Stimulated activated naive CD8-positive, alpha-beta T cell treated with anti-CD3 and anti-CD28 coated beads, Interleukin-15, amount 100 ng/mL, for 72 hours (primary cell): ENCODE measurements at regions not wholly inside any gene's neighbourhood (a gene's known extent, or its start where the extent isn't known, plus 50 kb on each side); places are given as distances from the start of the nearest gene placed in this dataset.
"Not testable (repeated sequence)": the region's sequence is repeated elsewhere in the genome, so short reads cannot be mapped to it uniquely, and the experiment has no call there.

Experiments used
- ATAC-seq: fragments of 150-1000 bp; cut with Tn5 transposase; 2 replicates; pipeline ENCODE4 v1.10.0; 2021; ENCODE audit warnings: mild to moderate bottlenecking, moderate library complexity
- DNase-seq, 2 donors: peaks; one replicate each; pipeline ENCODE4 v3.0.0; 2021 to 2022
- H3K27ac Mint-ChIP-seq, 2 donors: one replicate each; pipeline ENCODE4 v1.8.0; 2022; ENCODE audit warnings: mild to moderate bottlenecking in 2 of 2, mixed read lengths in 2 of 2, moderate library complexity in 2 of 2
- H3K27me3 Mint-ChIP-seq: one replicate; pipeline ENCODE4 v1.8.0; 2022; ENCODE audit warnings: mixed read lengths
- H3K4me1 Mint-ChIP-seq: one replicate; pipeline ENCODE4 v1.8.0; 2022; ENCODE audit warnings: mild to moderate bottlenecking, mixed read lengths
- H3K4me3 Mint-ChIP-seq, 2 donors: one replicate each; pipeline ENCODE4 v1.8.0; 2022; ENCODE audit warnings: mild to moderate bottlenecking in 2 of 2, mixed read lengths in 2 of 2, moderate library complexity in 1 of 2
- H3K9me3 Mint-ChIP-seq, 2 donors: one replicate each; pipeline ENCODE4 v1.8.0; 2022; ENCODE audit warnings: mixed read lengths in 2 of 2

DNA sequence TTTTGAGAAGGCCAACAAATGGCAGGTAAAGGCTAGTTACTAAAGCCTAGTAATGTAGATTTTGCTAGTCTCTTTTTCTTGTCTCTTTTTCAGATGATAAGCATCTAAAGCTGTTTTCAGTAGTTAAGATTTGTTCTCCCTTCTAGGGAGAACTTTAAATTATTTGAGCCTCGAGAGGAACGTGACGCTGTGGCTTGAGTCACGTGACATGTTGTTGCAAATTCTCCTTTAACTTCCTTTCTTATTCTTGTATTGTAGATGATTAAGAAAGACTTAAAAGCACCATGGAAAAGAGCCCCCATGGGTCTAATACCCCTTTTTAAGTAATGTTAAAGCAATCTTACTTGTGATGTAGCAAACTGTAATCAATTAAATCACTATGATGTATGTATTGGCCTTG is 2698.7 kb downstream of the PCDH9 start:
- H3K27ac Mint-ChIP-seq: no peak overlapping the region
- H3K4me3 Mint-ChIP-seq: no peak overlapping the region
- H3K9me3 Mint-ChIP-seq: no peaks in the 10 kb centered on the region
- no peaks in the 10 kb centered on the region for H3K4me1 Mint-ChIP-seq
- DNase-seq: no peak
- ATAC-seq: no peak
- H3K27me3 Mint-ChIP-seq: no peaks in the 10 kb centered on the region

DNA sequence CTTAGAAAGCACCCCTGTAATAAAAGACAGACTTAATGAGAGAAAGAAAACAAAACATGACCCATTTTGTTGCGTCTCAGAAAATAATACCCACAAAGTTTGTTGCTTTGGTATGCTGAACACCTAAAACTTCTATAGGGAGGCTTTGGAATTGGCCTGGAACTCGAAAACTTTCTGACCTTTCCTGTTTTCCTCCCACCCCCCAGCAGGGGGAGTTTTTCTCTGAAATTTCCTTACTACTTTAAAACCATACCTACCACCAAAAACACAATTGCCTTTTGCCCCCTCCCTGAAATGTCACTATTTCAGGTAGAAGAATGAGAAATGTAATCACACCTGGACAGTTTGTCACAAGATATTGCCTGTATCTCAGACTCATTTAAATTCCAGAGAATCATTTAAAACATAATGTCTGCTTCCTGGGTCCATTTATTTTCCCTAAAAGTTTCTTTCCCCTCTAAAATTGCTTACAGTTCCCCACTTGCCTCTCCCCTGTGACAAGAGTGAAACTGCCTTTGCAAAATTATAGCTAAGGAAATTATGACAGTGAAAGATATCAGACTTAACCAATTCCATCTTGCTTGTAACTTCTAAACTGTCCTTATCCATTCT is 2700.2 kb downstream of the PCDH9 start:
- no peak overlapping the region for H3K4me3 Mint-ChIP-seq
- no peaks in the 10 kb centered on the region for H3K4me1 Mint-ChIP-seq
- peaks cover 0 to 6% of the 10 kb centered on the region in 2 donors for H3K9me3 Mint-ChIP-seq
- DNase-seq (no peak), ATAC-seq (no peak)
- H3K27me3 Mint-ChIP-seq: no peaks in the 10 kb centered on the region
- H3K27ac Mint-ChIP-seq: no peak overlapping the region

DNA sequence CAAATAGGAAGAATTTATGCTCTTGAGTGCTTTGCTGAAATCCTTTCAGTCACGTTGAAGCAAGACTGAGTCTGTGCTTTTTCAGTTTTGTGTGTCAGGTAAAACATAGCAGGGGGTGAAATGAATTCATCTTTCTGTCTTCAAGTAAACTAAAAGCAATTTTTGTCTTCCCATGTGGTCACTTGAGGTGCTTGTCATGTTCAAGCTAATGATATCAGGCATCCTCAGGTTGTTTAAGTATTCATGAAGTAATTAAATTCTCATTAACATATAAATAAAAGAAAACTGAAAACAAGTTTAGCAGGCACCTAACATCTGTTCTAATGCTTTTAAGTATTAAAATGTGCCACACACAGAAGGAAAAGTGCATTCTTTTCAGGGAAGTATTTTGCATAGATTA is 2701.3 kb downstream of the PCDH9 start:
- ATAC-seq: no peak
- Mint-ChIP-seq H3K9me3 (peaks cover 0 to 6% of the 10 kb centered on the region in 2 donors), H3K27me3 (no peaks in the 10 kb centered on the region), H3K4me3 (no peak overlapping the region), H3K27ac (no peak overlapping the region), H3K4me1 (no peaks in the 10 kb centered on the region)
- DNase-seq: no peak

DNA sequence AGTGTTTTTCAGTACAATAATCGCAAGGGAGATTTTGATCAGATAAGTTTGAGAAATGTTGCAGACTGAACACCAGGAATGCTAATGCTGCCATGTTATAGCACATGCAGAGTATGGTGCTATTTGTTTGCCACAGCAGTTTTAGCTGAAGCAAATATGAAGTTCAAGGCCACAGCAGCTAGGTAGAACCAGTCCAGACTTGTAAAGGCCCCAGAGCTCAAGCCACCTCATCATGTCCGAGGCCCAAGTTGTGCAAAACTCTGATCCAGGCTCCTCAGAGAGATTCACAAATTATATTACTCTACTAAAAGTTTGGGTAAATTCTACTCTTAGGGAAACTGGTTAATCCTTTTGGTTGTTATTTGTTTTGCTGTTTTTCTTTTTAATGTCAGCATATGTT is 2702.6 kb downstream of the PCDH9 start:
- Mint-ChIP-seq H3K9me3 (peaks cover 1 to 6% of the 10 kb centered on the region in 2 donors), H3K27ac (no peak overlapping the region), H3K4me3 (no peak overlapping the region), H3K27me3 (no peaks in the 10 kb centered on the region), H3K4me1 (no peaks in the 10 kb centered on the region)
- no peak for ATAC-seq
- no peak for DNase-seq

DNA sequence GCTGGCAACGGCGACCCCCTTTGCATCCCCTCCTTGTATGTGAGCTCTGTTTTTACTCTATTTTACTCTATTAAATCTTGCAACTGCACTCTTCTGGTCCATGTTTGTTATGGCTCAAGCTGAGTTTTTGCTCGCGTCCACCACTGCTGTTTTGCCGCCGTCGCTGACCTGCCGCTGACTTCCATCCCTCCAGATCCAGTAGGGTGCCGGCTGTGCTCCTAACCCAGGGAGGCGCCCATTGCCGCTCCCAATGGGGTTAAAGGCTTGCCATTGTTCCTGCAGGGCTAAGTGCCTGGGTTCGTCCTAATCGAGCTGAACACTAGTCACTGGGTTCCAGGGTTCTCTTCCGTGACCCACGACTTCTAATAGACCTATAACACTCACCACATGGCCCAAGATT is 2704.4 kb downstream of the PCDH9 start:
- no peak overlapping the region for H3K27ac Mint-ChIP-seq
- no peaks in the 10 kb centered on the region for H3K27me3 Mint-ChIP-seq
- H3K4me3 Mint-ChIP-seq: no peak overlapping the region
- H3K4me1 Mint-ChIP-seq: no peaks in the 10 kb centered on the region
- H3K9me3 Mint-ChIP-seq: peaks cover 6 to 8% of the 10 kb centered on the region in 2 donors
- no peak for DNase-seq
- ATAC-seq: no peak

DNA sequence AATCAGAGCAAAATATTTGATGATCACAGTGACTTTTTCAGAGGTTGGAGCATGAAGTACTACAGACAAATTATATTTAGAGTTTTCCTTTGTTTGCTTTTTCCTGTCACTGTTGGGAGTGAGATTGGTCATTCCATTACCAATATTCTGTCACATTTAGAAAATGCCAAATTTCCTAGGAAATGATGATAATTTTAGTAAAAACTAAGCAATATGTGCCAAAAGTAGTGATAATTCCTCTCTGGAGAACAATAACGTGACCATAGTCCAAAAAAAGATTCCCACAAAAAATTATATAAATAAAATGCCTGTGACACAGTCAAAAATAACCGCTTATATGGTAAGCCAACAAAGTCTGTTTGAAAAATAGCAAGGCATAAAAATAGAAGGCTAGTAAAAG is 2719.4 kb downstream of the PCDH9 start:
- Mint-ChIP-seq H3K27me3 (no peaks in the 10 kb centered on the region), H3K4me3 (no peak overlapping the region), H3K9me3 (peaks cover 0 to 16% of the 10 kb centered on the region in 2 donors), H3K4me1 (no peaks in the 10 kb centered on the region), H3K27ac (no peak overlapping the region)
- no peak for ATAC-seq
- no peak for DNase-seq

DNA sequence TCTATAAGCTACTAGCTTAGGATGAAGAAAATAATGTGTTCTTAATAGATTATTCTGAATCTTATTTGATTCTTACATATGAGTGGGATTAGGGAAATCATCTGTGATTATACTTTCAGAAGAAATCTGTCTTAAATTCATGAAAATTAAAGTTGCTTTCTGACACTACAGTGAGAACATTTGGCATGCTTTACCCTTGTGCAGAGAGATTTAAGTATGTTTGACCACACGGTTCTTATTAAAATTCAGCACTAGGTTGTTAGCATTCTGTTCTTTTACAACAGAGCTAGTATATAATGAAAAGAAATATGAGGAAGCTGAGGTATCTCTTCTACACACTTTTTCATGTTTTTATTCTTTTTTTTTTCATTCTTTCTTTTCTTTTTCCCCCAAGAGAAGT is 2723.9 kb downstream of the PCDH9 start:
- no peak for DNase-seq
- Mint-ChIP-seq H3K4me3 (no peak overlapping the region), H3K27me3 (no peaks in the 10 kb centered on the region), H3K9me3 (peaks cover 0 to 5% of the 10 kb centered on the region in 2 donors), H3K4me1 (no peaks in the 10 kb centered on the region), H3K27ac (no peak overlapping the region)
- ATAC-seq: no peak

DNA sequence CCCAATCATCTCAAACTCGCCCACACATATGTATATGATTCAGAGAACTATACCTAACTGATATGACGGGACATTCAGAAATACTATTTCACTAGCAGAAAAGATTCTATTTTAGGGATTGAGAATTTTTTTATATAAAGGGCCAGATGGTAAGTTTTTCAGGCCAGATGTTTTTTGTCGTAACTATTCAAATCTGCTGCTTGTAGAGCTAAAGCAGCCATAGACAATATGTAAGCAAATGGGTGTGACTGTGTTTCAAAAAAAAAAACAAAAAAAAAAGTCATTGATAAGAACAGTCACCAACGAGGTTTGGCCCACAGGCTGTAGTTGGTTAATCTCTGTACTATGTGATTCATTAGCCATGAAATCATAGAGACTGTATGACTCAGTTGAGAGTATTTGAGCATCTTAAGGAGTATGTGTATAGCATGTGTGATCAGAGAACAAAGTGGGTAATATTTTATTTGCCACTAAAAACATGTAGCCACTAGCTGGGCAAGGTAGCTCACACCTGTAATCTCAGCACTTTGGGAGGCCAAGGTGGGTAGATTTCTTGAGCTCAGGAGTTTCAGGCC is 2724.7 kb downstream of the PCDH9 start:
- H3K27me3 Mint-ChIP-seq: no peaks in the 10 kb centered on the region
- H3K4me1 Mint-ChIP-seq: no peaks in the 10 kb centered on the region
- peaks cover 0 to 5% of the 10 kb centered on the region in 2 donors for H3K9me3 Mint-ChIP-seq
- H3K27ac Mint-ChIP-seq: no peak overlapping the region
- H3K4me3 Mint-ChIP-seq: no peak overlapping the region
- DNase-seq: no peak
- no peak for ATAC-seq

DNA sequence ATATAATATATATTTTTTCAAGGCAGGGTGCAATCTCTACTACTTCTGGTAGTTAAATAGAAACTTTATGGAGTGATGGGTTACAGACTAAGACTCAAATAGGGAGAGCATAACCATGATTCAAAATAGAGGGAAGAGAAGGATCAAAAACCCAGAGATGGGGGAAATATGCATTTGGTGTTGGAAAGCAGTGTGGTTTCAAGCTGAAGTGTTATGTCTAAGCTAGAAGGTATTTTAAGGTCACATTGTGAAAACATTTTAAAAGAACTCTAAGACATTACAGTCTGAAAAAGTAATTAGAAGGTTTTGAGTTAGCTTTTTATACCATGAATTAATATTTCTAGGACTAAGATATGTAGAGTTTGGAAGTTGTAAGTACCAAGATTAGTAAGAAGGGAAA is 2741.4 kb downstream of the PCDH9 start:
- Mint-ChIP-seq H3K4me3 (no peak overlapping the region), H3K27ac (no peak overlapping the region), H3K4me1 (no peaks in the 10 kb centered on the region), H3K9me3 (peaks cover 4 to 9% of the 10 kb centered on the region in 2 donors), H3K27me3 (no peaks in the 10 kb centered on the region)
- ATAC-seq (no peak), DNase-seq (no peak)

DNA sequence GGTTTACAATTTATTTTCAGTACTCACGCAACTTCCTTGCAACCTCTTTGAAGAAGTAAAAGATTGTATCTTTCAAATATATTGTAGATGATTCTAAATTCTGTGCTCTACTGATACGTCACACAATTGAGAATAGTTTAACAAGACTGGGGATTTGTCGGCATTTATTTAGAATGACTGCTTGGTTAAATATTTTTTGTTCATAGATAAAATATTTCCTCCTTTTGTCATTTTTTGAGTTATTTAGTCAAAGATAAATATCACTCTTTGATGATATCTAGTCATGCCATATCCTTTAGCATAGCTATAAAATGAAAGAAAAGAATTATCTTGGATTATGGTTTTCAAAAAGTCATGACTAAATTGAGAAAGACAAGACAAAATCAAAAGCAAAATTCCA is 2747.8 kb downstream of the PCDH9 start:
- H3K9me3 Mint-ChIP-seq: peaks cover 0 to 19% of the 10 kb centered on the region in 2 donors
- H3K4me3 Mint-ChIP-seq: no peak overlapping the region
- no peak for DNase-seq
- no peak for ATAC-seq
- no peaks in the 10 kb centered on the region for H3K4me1 Mint-ChIP-seq
- no peaks in the 10 kb centered on the region for H3K27me3 Mint-ChIP-seq
- peak overlapping the region in 1 of 2 donors; percentile 52 for H3K27ac Mint-ChIP-seq

DNA sequence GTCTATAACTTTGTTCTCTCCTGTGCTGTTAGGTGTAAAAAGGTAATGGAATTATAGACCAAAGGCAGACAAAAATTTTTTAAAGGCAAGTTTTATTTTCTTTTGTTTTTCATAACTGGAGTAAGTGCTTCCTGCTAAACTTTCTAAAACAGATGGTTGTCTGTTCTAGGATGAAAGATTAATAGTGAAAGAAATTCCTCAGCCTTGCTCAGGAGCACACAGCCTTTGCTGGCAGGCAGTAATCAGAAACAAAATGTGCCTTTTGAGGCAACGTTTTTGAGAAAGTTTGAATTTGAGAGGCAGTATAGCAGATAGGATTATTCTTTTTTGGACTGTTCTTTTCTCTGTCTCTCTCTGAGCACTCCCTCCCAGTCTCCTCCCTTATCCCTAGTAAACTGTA is 2749.5 kb downstream of the PCDH9 start:
- peaks cover 0 to 19% of the 10 kb centered on the region in 2 donors for H3K9me3 Mint-ChIP-seq
- no peak overlapping the region for H3K4me3 Mint-ChIP-seq
- H3K4me1 Mint-ChIP-seq: no peaks in the 10 kb centered on the region
- H3K27me3 Mint-ChIP-seq: no peaks in the 10 kb centered on the region
- DNase-seq: no peak
- H3K27ac Mint-ChIP-seq: no peak overlapping the region
- no peak for ATAC-seq

DNA sequence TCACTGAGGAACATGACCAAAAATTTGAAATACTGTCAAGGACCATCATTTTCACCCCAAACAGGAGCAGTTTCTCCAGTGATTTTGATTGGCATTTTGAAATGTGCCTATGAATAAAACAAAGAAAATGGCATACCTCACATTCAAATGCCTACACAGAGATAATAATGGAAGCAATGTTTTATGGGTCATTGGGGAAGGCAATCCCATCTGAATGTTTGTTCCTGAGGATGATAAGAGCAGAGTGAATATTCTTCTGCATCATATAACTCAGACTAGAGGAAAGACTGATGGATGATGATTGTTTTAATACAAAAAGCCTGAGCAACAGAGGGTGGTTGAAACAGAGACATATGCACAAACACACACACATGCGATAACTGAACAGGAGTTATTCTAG is 2749.9 kb downstream of the PCDH9 start:
- no peaks in the 10 kb centered on the region for H3K4me1 Mint-ChIP-seq
- H3K4me3 Mint-ChIP-seq: no peak overlapping the region
- DNase-seq (no peak), ATAC-seq (no peak)
- H3K27ac Mint-ChIP-seq: no peak overlapping the region
- no peaks in the 10 kb centered on the region for H3K27me3 Mint-ChIP-seq
- H3K9me3 Mint-ChIP-seq: peaks cover 0 to 19% of the 10 kb centered on the region in 2 donors

DNA sequence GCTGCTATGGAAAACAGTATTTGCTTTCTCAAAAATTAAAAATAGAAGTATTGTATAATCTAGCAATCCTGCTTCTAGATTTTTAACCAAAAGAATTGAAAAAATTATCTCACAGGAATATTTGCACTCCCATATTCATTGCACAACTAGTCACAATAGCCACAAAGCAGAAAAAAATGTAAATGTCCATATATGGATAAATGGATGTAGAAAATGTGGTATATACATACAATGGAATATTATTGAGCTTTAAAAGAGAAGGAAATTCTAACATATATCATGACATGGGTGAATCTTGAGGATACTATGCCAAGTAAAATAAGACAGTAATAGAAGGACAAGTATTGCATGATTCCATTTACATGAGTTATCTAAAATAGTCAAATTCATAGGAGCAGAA is 2753.0 kb downstream of the PCDH9 start:
- H3K27me3 Mint-ChIP-seq: no peaks in the 10 kb centered on the region
- peaks cover 0 to 9% of the 10 kb centered on the region in 2 donors for H3K9me3 Mint-ChIP-seq
- no peak for ATAC-seq
- no peak for DNase-seq
- no peak overlapping the region for H3K27ac Mint-ChIP-seq
- no peaks in the 10 kb centered on the region for H3K4me1 Mint-ChIP-seq
- H3K4me3 Mint-ChIP-seq: no peak overlapping the region

DNA sequence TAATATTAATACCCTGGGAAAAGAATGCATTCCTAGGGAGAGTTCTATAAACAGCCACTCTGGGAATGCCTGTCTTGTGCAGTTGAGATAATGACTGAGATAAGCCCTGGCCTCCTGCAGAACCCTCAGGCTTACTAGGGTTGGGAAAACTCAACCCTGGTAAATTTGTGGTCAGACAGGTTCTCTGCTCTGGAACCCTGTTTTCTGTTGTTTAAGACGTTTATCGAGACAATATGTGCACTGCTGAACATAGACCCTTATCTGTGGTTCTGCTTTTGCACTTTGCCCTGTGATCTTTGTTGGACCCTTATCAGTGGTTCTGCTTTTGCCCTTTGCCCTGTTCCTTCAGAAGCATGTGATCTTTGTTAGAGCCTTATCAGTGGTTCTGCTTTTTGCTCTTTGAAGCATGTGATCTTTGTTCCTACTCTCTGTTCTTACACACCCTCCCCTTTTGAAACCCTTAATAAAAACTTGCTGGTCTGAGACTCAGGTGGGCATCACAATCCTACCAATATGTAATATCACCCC is 2754.0 kb downstream of the PCDH9 start:
- not testable (repeated sequence) for H3K9me3 Mint-ChIP-seq, ATAC-seq, H3K4me3 Mint-ChIP-seq

DNA sequence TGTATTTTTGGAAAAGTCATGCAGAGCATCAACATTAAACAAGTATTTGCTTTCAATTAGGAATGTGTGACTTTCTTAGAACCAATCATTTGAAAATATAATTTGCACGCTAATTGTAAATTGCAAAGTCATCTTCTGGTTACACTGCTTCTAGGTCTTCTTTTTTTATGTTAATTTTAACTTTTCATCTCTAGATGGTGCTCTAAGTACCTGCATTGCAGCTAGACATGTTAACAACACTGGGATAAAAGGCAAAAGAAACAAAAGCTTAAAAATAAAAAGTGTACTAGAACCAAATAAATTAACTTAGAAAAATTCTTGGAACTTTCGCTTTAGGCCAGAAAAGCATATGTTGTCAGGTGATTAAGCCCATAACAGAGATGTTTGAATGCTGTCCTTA is 2758.2 kb downstream of the PCDH9 start:
- Mint-ChIP-seq H3K9me3 (no peaks in the 10 kb centered on the region), H3K4me3 (no peak overlapping the region), H3K4me1 (no peaks in the 10 kb centered on the region), H3K27ac (no peak overlapping the region), H3K27me3 (no peaks in the 10 kb centered on the region)
- no peak for DNase-seq
- ATAC-seq: no peak

More for the DNA sequence above, 2754.0 kb downstream of the PCDH9 start:
- not testable (repeated sequence) for H3K27ac Mint-ChIP-seq, DNase-seq, H3K27me3 Mint-ChIP-seq, H3K4me1 Mint-ChIP-seq

DNA sequence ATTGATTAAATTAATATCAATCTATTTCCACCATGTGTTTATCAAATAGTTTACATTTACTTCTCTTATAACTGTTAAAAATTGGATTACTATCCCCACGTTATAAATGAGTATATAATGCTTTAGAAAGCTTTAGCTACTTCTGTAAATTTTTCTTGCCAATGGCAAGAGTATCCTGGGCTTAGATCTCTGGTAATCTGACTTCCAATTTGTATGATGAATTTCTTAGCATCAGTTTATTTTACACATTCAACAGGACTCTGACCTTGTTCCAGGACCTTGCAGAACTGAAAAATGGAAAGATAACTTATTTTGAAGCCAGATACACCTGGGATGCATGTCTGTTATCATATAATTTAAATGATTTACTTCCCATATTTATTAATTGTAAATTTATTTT is 2759.4 kb downstream of the PCDH9 start:
- DNase-seq (no peak), ATAC-seq (no peak)
- Mint-ChIP-seq H3K27ac (no peak overlapping the region), H3K9me3 (no peaks in the 10 kb centered on the region), H3K27me3 (no peaks in the 10 kb centered on the region), H3K4me1 (no peaks in the 10 kb centered on the region), H3K4me3 (no peak overlapping the region)

DNA sequence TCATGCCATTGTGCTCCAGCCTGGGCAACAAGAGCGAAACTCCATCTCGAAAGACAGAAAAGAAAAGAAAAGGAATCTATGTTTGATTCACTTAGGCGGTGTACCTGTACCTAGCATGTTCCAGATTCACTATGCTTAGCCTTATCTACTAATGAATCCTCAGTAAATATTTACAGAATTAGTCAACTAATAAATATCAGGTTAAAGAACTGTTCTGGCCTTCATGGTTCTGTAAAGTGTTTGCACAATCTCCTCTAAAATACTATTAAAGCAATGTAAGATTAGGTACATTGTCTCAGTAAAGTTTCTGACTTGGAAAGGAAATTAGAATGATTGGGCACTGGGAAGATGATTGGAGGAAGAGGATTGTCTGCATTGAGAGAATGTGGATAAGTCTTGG is 2770.4 kb downstream of the PCDH9 start:
- Mint-ChIP-seq H3K27me3 (no peaks in the 10 kb centered on the region), H3K9me3 (peaks cover 4 to 10% of the 10 kb centered on the region in 2 donors), H3K4me1 (no peaks in the 10 kb centered on the region)

More for the DNA sequence above, 2770.4 kb downstream of the PCDH9 start:
- no peak overlapping the region for H3K27ac Mint-ChIP-seq
- DNase-seq: no peak
- no peak overlapping the region for H3K4me3 Mint-ChIP-seq
- ATAC-seq: no peak
